Mucosa of descending colon (tissue), 3 donors: ENCODE measurements at regions not wholly inside any gene's neighbourhood (a gene's known extent, or its start where the extent isn't known, plus 50 kb on each side); places are given as distances from the start of the nearest gene placed in this dataset.

Source experiments
- ATAC-seq: fragments of 200-7000 bp; cut with Tn5 transposase; one replicate; pipeline ENCODE4 v1.9.1; 2020; ENCODE audit warnings: mild to moderate bottlenecking, moderate library complexity
- DNase-seq, 3 donors: peaks; one replicate each; pipeline ENCODE4 v3.0.0-alpha.2; 2020
- H3K36me3 ChIP-seq: fragments of 200-600 bp; one replicate; pipeline ENCODE4 v1.8.0; 2021; ENCODE audit warnings: low read depth, mild to moderate bottlenecking
- H3K4me1 ChIP-seq: fragments of 200-600 bp; one replicate; pipeline ENCODE4 v1.8.0; 2021; ENCODE audit warnings: low read depth, mild to moderate bottlenecking
- H3K4me3 ChIP-seq: fragments of 200-600 bp; one replicate; pipeline ENCODE4 v1.8.0; 2021; ENCODE audit warnings: mild to moderate bottlenecking
- H3K9me3 ChIP-seq: fragments of 200-600 bp; one replicate; pipeline ENCODE4 v1.8.0; 2021; ENCODE audit warnings: mild to moderate bottlenecking
- CTCF ChIP-seq: fragments of 200-600 bp; IDR thresholded peaks from one replicate; pipeline ENCODE4 v1.8.0; 2022; ENCODE audit warnings: antibody characterized with exemption, mild to moderate bottlenecking
- intact Hi-C, 2 donors: fragments of 100-400 bp; cut with DNase I in 1 of 2; cut with micrococcal nuclease in 1 of 2; formaldehyde crosslinking; loops; one replicate each; pipeline versions ENCODE4 v1.11.0 to v1.11.1; 2022; cut with DNase I, micrococcal nuclease
- donor health status: DM: no; HTN: no; CAD: no; lungs with moderate emphysema.
- donor health status: DM: no; HTN: no; CAD: no.
- donor health status: DM: no; HTN: yes; CAD: no.

- Histone ChIP-seq H3K36me3 (no peaks in the 10 kb centered on the region), H3K4me1 (no peaks in the 10 kb centered on the region), H3K4me3 (no peak overlapping the region), H3K9me3 (no peaks in the 10 kb centered on the region)
- intact Hi-C loops: no loop called here
- DNase-seq (no peak), ATAC-seq (no peak)
- TF ChIP-seq CTCF: no peak
Measured at GRCh38 chr13:59490651-59491050, 673.1 kb downstream of the DIAPH3 start.

GRCh38 chr13:59492030-59492636, 671.6 kb downstream of the DIAPH3 start:
- TF ChIP-seq CTCF: no peak
- no peak for ATAC-seq
- intact Hi-C loops: no loop called here
- DNase-seq: no peak
- Histone ChIP-seq H3K4me3 (no peak overlapping the region), H3K9me3 (no peaks in the 10 kb centered on the region), H3K36me3 (no peaks in the 10 kb centered on the region), H3K4me1 (no peaks in the 10 kb centered on the region)

GRCh38 chr13:59493436-59493965, 670.2 kb downstream of the DIAPH3 start:
- H3K9me3 ChIP-seq: no peaks in the 10 kb centered on the region
- TF ChIP-seq CTCF: no peak
- no peak overlapping the region for H3K4me3 ChIP-seq
- DNase-seq: no peak
- intact Hi-C loops: no loop called here
- no peaks in the 10 kb centered on the region for H3K36me3 ChIP-seq
- ATAC-seq: no peak
- no peaks in the 10 kb centered on the region for H3K4me1 ChIP-seq

GRCh38 chr13:59494151-59494550, 669.6 kb downstream of the DIAPH3 start:
- no peaks in the 10 kb centered on the region for H3K36me3 ChIP-seq
- no peaks in the 10 kb centered on the region for H3K9me3 ChIP-seq
- ATAC-seq (no peak), DNase-seq (no peak)
- no peaks in the 10 kb centered on the region for H3K4me1 ChIP-seq
- no peak for TF ChIP-seq CTCF
- no peak overlapping the region for H3K4me3 ChIP-seq
- intact Hi-C loops: no loop called here

- H3K9me3 ChIP-seq: no peaks in the 10 kb centered on the region
- ATAC-seq: no peak
- intact Hi-C loops: no loop called here
- H3K4me3 ChIP-seq: no peak overlapping the region
- no peaks in the 10 kb centered on the region for H3K4me1 ChIP-seq
- TF ChIP-seq CTCF: no peak
- no peaks in the 10 kb centered on the region for H3K36me3 ChIP-seq
- no peak for DNase-seq
Measured at GRCh38 chr13:59494560-59494970, 669.2 kb downstream of the DIAPH3 start.

GRCh38 chr13:59495299-59495698, 668.4 kb downstream of the DIAPH3 start:
- no peak for DNase-seq
- TF ChIP-seq CTCF: no peak
- intact Hi-C loops: no loop called here

More at GRCh38 chr13:59495299-59495698, 668.4 kb downstream of the DIAPH3 start:
- Histone ChIP-seq H3K36me3 (no peaks in the 10 kb centered on the region), H3K9me3 (no peaks in the 10 kb centered on the region), H3K4me3 (no peak overlapping the region), H3K4me1 (no peaks in the 10 kb centered on the region)
- no peak for ATAC-seq
